CD4-positive, alpha-beta T cell (primary cell): ENCODE measurements at regions not wholly inside any gene's neighbourhood (a gene's known extent, or its start where the extent isn't known, plus 50 kb on each side); places are given as distances from the start of the nearest gene placed in this dataset.

Experiments used
- ATAC-seq: fragments of 200-7000 bp; cut with Tn5 transposase; one replicate; pipeline ENCODE4 v1.10.0; 2022; ENCODE audit warnings: mild to moderate bottlenecking; ENCODE audit not compliant: poor library complexity
- CTCF ChIA-PET: fragments of 350-600 bp; sonication (Branson Sonifier 250); formaldehyde crosslinking; loops from one replicate; lab custom pipeline; 2021; ENCODE audit warnings: antibody characterized with exemption, inconsistent platforms; lab: Charles Lee
- POLR2A ChIA-PET: fragments of 350-600 bp; sonication (Branson Sonifier 250); formaldehyde crosslinking; loops from one replicate; lab custom pipeline; 2021; ENCODE audit warnings: antibody characterized with exemption, inconsistent platforms; lab: Charles Lee
- DNase-seq, 14 experiments: peaks; one replicate each; pipeline ENCODE4 v3.0.0-alpha.2; 2013 to 2020; ENCODE audit warnings: mixed read lengths in 2 of 14
- H3K27ac ChIP-seq, 2 donors: one replicate each; pipeline versions ENCODE4 v1.5.1 to v1.7.0; 2013; ENCODE audit warnings: low read length in 2 of 2, low read depth in 1 of 2, mild to moderate bottlenecking in 1 of 2
- H3K27me3 ChIP-seq, 2 experiments: 1 replicate in 1 of 2; 2 replicates in 1 of 2; pipeline versions ENCODE4 v1.6.1 to v1.7.0; 2013; ENCODE audit warnings: low read length in 2 of 2, control low read depth in 1 of 2, mild to moderate bottlenecking in 1 of 2, moderate library complexity in 1 of 2; ENCODE audit not compliant: insufficient read depth in 2 of 2, control insufficient read depth in 1 of 2
- H3K36me3 ChIP-seq: one replicate; pipeline ENCODE4 v1.6.1; 2013; ENCODE audit warnings: low read length, control low read depth; ENCODE audit not compliant: insufficient read depth
- H3K4me1 ChIP-seq: one replicate; pipeline ENCODE4 v1.6.1; 2013; ENCODE audit warnings: low read length, control low read depth; ENCODE audit not compliant: insufficient read depth
- H3K4me3 ChIP-seq: one replicate; pipeline ENCODE4 v1.5.1; 2013; ENCODE audit warnings: mild to moderate bottlenecking, low read length, moderate library complexity
- H3K9me3 ChIP-seq, 2 experiments: 1 replicate in 1 of 2; 2 replicates in 1 of 2; pipeline versions ENCODE4 v1.6.1 to v1.7.0; 2013; ENCODE audit warnings: low read length in 2 of 2, mild to moderate bottlenecking in 2 of 2, control low read depth in 1 of 2, moderate library complexity in 1 of 2; ENCODE audit not compliant: control insufficient read depth in 1 of 2, insufficient read depth in 1 of 2
- H3K27ac Mint-ChIP-seq: one replicate; pipeline ENCODE4 v1.8.0; 2020; ENCODE audit warnings: mixed read lengths
- H3K27me3 Mint-ChIP-seq: one replicate; pipeline ENCODE4 v1.8.0; 2021; ENCODE audit warnings: mixed read lengths
- H3K36me3 Mint-ChIP-seq: one replicate; pipeline ENCODE4 v1.8.0; 2021; ENCODE audit warnings: low read depth, mixed read lengths
- H3K4me1 Mint-ChIP-seq: one replicate; pipeline ENCODE4 v1.8.0; 2021; ENCODE audit warnings: low read depth, mixed read lengths
- H3K4me3 Mint-ChIP-seq: one replicate; pipeline ENCODE4 v1.8.0; 2020; ENCODE audit warnings: mild to moderate bottlenecking, mixed read lengths
- H3K9me3 Mint-ChIP-seq: one replicate; pipeline ENCODE4 v1.8.0; 2020; ENCODE audit warnings: mixed read lengths
- CTCF ChIP-seq: fragments of 200-600 bp; IDR thresholded peaks from one replicate; pipeline ENCODE4 v1.8.0; 2022; ENCODE audit warnings: antibody characterized with exemption, mild to moderate bottlenecking
- intact Hi-C, 2 experiments: fragments of 100-400 bp; cut with DNase I in 1 of 2; cut with micrococcal nuclease in 1 of 2; formaldehyde crosslinking; loops; one replicate each; pipeline versions ENCODE4 v1.15.1 to v1.9.0; 2023 to 2025; cut with DNase I, micrococcal nuclease

- H3K36me3 Mint-ChIP-seq: no peaks in the 10 kb centered on the region
- ATAC-seq (no peak), DNase-seq (no peak)
- TF ChIP-seq CTCF: no peak
- ChIA-PET POLR2A (no interaction called here), CTCF (no interaction called here)
- no peaks in the 10 kb centered on the region for H3K4me1 Mint-ChIP-seq
- no peaks in the 10 kb centered on the region for H3K9me3 ChIP-seq
- intact Hi-C loops: no loop called here
- no peak overlapping the region for H3K4me3 Mint-ChIP-seq
- no peaks in the 10 kb centered on the region for H3K4me1 ChIP-seq
- no peaks in the 10 kb centered on the region for H3K27me3 Mint-ChIP-seq
- H3K27ac Mint-ChIP-seq: no peak overlapping the region
- no peak overlapping the region for H3K4me3 ChIP-seq
- H3K27me3 ChIP-seq: no peaks in the 10 kb centered on the region
- H3K36me3 ChIP-seq: no peaks in the 10 kb centered on the region
- no peak overlapping the region for H3K27ac ChIP-seq
- no peaks in the 10 kb centered on the region for H3K9me3 Mint-ChIP-seq
Observed at GRCh38 chr4:125262502-125262901, 52.3 kb upstream of the FAT4 start.

GRCh38 chr4:125262079-125262478, 52.7 kb upstream of the FAT4 start:
- no peak overlapping the region for H3K27ac ChIP-seq
- H3K36me3 Mint-ChIP-seq: no peaks in the 10 kb centered on the region
- H3K9me3 ChIP-seq: no peaks in the 10 kb centered on the region
- ChIA-PET CTCF (no interaction called here), POLR2A (no interaction called here)
- ATAC-seq (no peak), DNase-seq (no peak)
- no peaks in the 10 kb centered on the region for H3K9me3 Mint-ChIP-seq
- no peak overlapping the region for H3K27ac Mint-ChIP-seq
- no peak overlapping the region for H3K4me3 ChIP-seq
- no peak for TF ChIP-seq CTCF
- no peaks in the 10 kb centered on the region for H3K4me1 Mint-ChIP-seq
- intact Hi-C loops: no loop called here
- H3K4me3 Mint-ChIP-seq: no peak overlapping the region
- no peaks in the 10 kb centered on the region for H3K36me3 ChIP-seq
- no peaks in the 10 kb centered on the region for H3K27me3 ChIP-seq
- no peaks in the 10 kb centered on the region for H3K4me1 ChIP-seq
- no peaks in the 10 kb centered on the region for H3K27me3 Mint-ChIP-seq

- intact Hi-C loops: no loop called here
- no peak overlapping the region for H3K4me3 ChIP-seq
- ATAC-seq (no peak), DNase-seq (no peak)
- H3K9me3 ChIP-seq: no peaks in the 10 kb centered on the region
- Mint-ChIP-seq H3K27ac (no peak overlapping the region), H3K9me3 (no peaks in the 10 kb centered on the region), H3K4me1 (no peaks in the 10 kb centered on the region), H3K36me3 (no peaks in the 10 kb centered on the region), H3K4me3 (no peak overlapping the region), H3K27me3 (no peaks in the 10 kb centered on the region)
- H3K27ac ChIP-seq: no peak overlapping the region
- H3K27me3 ChIP-seq: no peaks in the 10 kb centered on the region
- ChIA-PET CTCF (no interaction called here), POLR2A (no interaction called here)
- H3K4me1 ChIP-seq: no peaks in the 10 kb centered on the region
- no peak for TF ChIP-seq CTCF
- H3K36me3 ChIP-seq: no peaks in the 10 kb centered on the region
Observed at GRCh38 chr4:125254106-125254505, 60.6 kb upstream of the FAT4 start.
